SK-N-SH treated with all-trans-retinoic acid at 6 μM for 48 hours (cell line): ENCODE measurements at regions not wholly inside any gene's neighbourhood (a gene's known extent, or its start where the extent isn't known, plus 50 kb on each side); places are given as distances from the start of the nearest gene placed in this dataset.

ENCODE experiments used
- ATAC-seq: fragments of 200-7000 bp; cut with Tn5 transposase; 3 replicates; pipeline ENCODE4 v1.9.1; 2020; ENCODE audit warnings: mild to moderate bottlenecking, moderate library complexity
- BACH2 ChIP-seq: fragments of 250-450 bp; sonication (Bioruptor Pico); IDR thresholded peaks from 2 replicates; pipeline ENCODE4 v1.9.0; 2021; ENCODE audit warnings: mild to moderate bottlenecking, borderline replicate concordance
- CSDC2 ChIP-seq: fragments of 250-450 bp; sonication (Bioruptor Pico); IDR thresholded peaks from 2 replicates; pipeline ENCODE4 v1.5.0; 2020; ENCODE audit warnings: mild to moderate bottlenecking, moderate library complexity
- ESRRG ChIP-seq: fragments of 250-450 bp; sonication (Bioruptor Pico); IDR thresholded peaks from 2 replicates; pipeline ENCODE4 v1.6.1; 2021; ENCODE audit warnings: mild to moderate bottlenecking
- GLIS3 ChIP-seq: fragments of 250-450 bp; sonication (Bioruptor Pico); IDR thresholded peaks from 2 replicates; pipeline ENCODE4 v1.5.0; 2020; ENCODE audit warnings: mild to moderate bottlenecking, moderate library complexity
- ISL1 ChIP-seq: fragments of 250-450 bp; sonication (Bioruptor Pico); IDR thresholded peaks from 2 replicates; pipeline ENCODE4 v2.1.2; 2022; ENCODE audit warnings: mild to moderate bottlenecking, moderate library complexity
- OSR1 ChIP-seq: fragments of 250-450 bp; sonication (Bioruptor Pico); IDR thresholded peaks from 2 replicates; pipeline ENCODE4 v1.8.0; 2022; ENCODE audit warnings: moderate library complexity, mild to moderate bottlenecking, inconsistent platforms
- PPARA ChIP-seq: fragments of 250-450 bp; sonication (Bioruptor Pico); IDR thresholded peaks from 2 replicates; pipeline ENCODE4 v1.5.0; 2020; ENCODE audit warnings: mild to moderate bottlenecking, borderline replicate concordance
- RARB ChIP-seq: fragments of 250-450 bp; sonication (Bioruptor Pico); IDR thresholded peaks from 2 replicates; pipeline ENCODE4 v1.8.0; 2021; ENCODE audit warnings: mild to moderate bottlenecking, moderate library complexity
- SNAI2 ChIP-seq: fragments of 250-450 bp; sonication (Bioruptor Pico); IDR thresholded peaks from 2 replicates; pipeline ENCODE4 v1.5.0; 2020; ENCODE audit warnings: mild to moderate bottlenecking, moderate library complexity
- TCF4 ChIP-seq: fragments of 250-450 bp; sonication (Bioruptor Pico); IDR thresholded peaks from 2 replicates; pipeline ENCODE4 v1.8.0; 2021; ENCODE audit warnings: mild to moderate bottlenecking, moderate library complexity, borderline replicate concordance
- TOX ChIP-seq: fragments of 250-450 bp; sonication (Bioruptor Pico); IDR thresholded peaks from 2 replicates; pipeline ENCODE4 v1.8.0; 2021; ENCODE audit warnings: mild to moderate bottlenecking, moderate library complexity, borderline replicate concordance
- ZC3H10 ChIP-seq: fragments of 250-450 bp; sonication (Bioruptor Pico); IDR thresholded peaks from 2 replicates; pipeline ENCODE4 v1.5.1; 2021; ENCODE audit warnings: mild to moderate bottlenecking, moderate library complexity
- ZFP3 ChIP-seq: fragments of 250-450 bp; sonication (Bioruptor Pico); IDR thresholded peaks from 2 replicates; pipeline ENCODE4 v1.5.0; 2020; ENCODE audit warnings: mild to moderate bottlenecking, moderate library complexity
- ZFP30 ChIP-seq: fragments of 450-650 bp; formaldehyde crosslinking; IDR thresholded peaks from 2 replicates; pipeline ENCODE4 v1.5.0; 2022; ENCODE audit warnings: mild to moderate bottlenecking, moderate library complexity
- ZNF565 ChIP-seq: fragments of 450-650 bp; formaldehyde crosslinking; conservative IDR thresholded peaks from 2 replicates; pipeline ENCODE4 v1.5.0; 2020; ENCODE audit warnings: low read depth, mild to moderate bottlenecking, moderate library complexity
- ZNF70 ChIP-seq: fragments of 450-650 bp; formaldehyde crosslinking; IDR thresholded peaks from 2 replicates; pipeline ENCODE4 v1.5.0; 2020; ENCODE audit warnings: mild to moderate bottlenecking, moderate library complexity
- ZNF8 ChIP-seq: fragments of 450-650 bp; formaldehyde crosslinking; IDR thresholded peaks from 2 replicates; pipeline ENCODE4 v1.5.0; 2020; ENCODE audit warnings: mild to moderate bottlenecking, moderate library complexity
- TF ChIP-seq, protein P1 (sequence below): fragments of 250-450 bp; sonication (Bioruptor Pico); IDR thresholded peaks from 2 replicates; pipeline ENCODE4 v1.5.1; 2020; ENCODE audit warnings: low read depth, mild to moderate bottlenecking, moderate library complexity
- TF ChIP-seq, protein P2 (sequence below): fragments of 250-450 bp; sonication (Bioruptor Pico); IDR thresholded peaks from 2 replicates; pipeline ENCODE4 v1.5.1; 2021; ENCODE audit warnings: mild to moderate bottlenecking, moderate library complexity
- TF ChIP-seq, protein P3 (sequence below): fragments of 250-450 bp; sonication (Bioruptor Pico); IDR thresholded peaks from 2 replicates; pipeline ENCODE4 v1.5.0; 2020; ENCODE audit warnings: mild to moderate bottlenecking, moderate library complexity
- TF ChIP-seq, protein P4 (sequence below): fragments of 250-450 bp; sonication (Bioruptor Pico); IDR thresholded peaks from 2 replicates; pipeline ENCODE4 v1.8.0; 2021; ENCODE audit warnings: low read depth, mild to moderate bottlenecking, moderate library complexity, borderline replicate concordance
- TF ChIP-seq, protein P5 (sequence below): fragments of 250-450 bp; sonication (Bioruptor Pico); IDR thresholded peaks from 2 replicates; pipeline ENCODE4 v1.8.0; 2020; ENCODE audit warnings: mild to moderate bottlenecking, moderate library complexity, borderline replicate concordance

DNA sequence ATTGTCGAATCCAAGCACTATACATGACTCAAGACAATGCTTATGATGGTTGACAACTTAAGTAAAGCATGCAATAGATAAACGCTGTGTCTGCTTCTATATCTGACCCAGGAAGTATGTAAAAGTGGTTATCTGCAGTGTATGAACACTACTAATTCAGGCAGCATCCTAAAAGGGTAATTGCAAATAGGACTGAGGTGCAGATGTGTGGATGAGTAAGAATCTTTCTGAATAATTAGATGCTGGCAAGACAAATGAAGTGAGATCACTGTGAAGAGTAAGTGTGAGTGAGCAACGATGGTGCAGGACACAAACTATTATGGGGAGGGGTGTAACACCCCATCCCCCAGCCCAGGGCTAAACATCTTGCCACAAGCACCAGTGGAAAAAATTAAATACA lies 195.7 kb upstream of the CHRNA7 start:
- ATAC-seq, result no peak
- TF ChIP-seq ZNF565 (CRISPR knock-in tag) (no peak), ESRRG (CRISPR knock-in tag) (no peak), CSDC2 (no peak), ZFP30 (CRISPR knock-in tag) (no peak), ZNF8 (CRISPR knock-in tag) (no peak), OSR1 (CRISPR knock-in tag) (no peak), PPARA (CRISPR knock-in tag) (no peak), BACH2 (CRISPR knock-in tag) (no peak), TCF4 (CRISPR knock-in tag) (no peak), TOX (CRISPR knock-in tag) (no peak), SNAI2 (no peak), ISL1 (CRISPR knock-in tag) (no peak)
- TF ChIP-seq, protein P1, sequence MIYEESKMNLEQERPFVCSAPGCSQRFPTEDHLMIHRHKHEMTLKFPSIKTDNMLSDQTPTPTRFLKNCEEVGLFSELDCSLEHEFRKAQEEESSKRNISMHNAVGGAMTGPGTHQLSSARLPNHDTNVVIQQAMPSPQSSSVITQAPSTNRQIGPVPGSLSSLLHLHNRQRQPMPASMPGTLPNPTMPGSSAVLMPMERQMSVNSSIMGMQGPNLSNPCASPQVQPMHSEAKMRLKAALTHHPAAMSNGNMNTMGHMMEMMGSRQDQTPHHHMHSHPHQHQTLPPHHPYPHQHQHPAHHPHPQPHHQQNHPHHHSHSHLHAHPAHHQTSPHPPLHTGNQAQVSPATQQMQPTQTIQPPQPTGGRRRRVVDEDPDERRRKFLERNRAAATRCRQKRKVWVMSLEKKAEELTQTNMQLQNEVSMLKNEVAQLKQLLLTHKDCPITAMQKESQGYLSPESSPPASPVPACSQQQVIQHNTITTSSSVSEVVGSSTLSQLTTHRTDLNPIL, result no peak
- TF ChIP-seq, protein P2, sequence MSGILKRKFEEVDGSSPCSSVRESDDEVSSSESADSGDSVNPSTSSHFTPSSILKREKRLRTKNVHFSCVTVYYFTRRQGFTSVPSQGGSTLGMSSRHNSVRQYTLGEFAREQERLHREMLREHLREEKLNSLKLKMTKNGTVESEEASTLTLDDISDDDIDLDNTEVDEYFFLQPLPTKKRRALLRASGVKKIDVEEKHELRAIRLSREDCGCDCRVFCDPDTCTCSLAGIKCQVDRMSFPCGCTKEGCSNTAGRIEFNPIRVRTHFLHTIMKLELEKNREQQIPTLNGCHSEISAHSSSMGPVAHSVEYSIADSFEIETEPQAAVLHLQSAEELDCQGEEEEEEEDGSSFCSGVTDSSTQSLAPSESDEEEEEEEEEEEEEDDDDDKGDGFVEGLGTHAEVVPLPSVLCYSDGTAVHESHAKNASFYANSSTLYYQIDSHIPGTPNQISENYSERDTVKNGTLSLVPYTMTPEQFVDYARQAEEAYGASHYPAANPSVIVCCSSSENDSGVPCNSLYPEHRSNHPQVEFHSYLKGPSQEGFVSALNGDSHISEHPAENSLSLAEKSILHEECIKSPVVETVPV (CRISPR knock-in tag), result no peak

DNA sequence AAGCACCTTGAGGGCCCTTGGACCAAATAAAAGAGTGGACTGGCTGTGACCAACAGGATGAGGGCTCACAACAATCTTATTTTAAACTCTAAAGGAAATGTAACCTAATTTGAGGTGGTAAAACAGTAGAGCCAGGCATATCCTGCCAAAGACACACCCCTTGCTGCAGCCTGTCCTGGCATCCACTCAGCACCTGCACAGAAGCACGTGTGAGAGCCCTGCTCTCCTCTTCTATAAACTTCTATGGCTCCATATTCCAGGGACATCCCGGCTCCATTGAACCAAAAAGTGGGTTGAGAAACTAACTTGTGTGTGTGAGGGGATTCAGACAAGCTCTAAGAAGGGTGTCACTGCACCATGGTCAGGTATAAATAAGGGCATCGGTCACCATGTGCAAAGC lies 190.9 kb upstream of the CHRNA7 start:
- TF ChIP-seq ZNF70 (CRISPR knock-in tag), result no peak
- no peak for TF ChIP-seq ZC3H10
- TF ChIP-seq RARB (CRISPR knock-in tag), result no peak
- TF ChIP-seq, protein P3, sequence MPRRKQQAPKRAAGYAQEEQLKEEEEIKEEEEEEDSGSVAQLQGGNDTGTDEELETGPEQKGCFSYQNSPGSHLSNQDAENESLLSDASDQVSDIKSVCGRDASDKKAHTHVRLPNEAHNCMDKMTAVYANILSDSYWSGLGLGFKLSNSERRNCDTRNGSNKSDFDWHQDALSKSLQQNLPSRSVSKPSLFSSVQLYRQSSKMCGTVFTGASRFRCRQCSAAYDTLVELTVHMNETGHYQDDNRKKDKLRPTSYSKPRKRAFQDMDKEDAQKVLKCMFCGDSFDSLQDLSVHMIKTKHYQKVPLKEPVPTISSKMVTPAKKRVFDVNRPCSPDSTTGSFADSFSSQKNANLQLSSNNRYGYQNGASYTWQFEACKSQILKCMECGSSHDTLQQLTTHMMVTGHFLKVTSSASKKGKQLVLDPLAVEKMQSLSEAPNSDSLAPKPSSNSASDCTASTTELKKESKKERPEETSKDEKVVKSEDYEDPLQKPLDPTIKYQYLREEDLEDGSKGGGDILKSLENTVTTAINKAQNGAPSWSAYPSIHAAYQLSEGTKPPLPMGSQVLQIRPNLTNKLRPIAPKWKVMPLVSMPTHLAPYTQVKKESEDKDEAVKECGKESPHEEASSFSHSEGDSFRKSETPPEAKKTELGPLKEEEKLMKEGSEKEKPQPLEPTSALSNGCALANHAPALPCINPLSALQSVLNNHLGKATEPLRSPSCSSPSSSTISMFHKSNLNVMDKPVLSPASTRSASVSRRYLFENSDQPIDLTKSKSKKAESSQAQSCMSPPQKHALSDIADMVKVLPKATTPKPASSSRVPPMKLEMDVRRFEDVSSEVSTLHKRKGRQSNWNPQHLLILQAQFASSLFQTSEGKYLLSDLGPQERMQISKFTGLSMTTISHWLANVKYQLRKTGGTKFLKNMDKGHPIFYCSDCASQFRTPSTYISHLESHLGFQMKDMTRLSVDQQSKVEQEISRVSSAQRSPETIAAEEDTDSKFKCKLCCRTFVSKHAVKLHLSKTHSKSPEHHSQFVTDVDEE (CRISPR knock-in tag), result no peak
- no peak for TF ChIP-seq TCF4 (CRISPR knock-in tag)
- no peak for TF ChIP-seq ZFP3 (CRISPR knock-in tag)
- no peak for ATAC-seq

DNA sequence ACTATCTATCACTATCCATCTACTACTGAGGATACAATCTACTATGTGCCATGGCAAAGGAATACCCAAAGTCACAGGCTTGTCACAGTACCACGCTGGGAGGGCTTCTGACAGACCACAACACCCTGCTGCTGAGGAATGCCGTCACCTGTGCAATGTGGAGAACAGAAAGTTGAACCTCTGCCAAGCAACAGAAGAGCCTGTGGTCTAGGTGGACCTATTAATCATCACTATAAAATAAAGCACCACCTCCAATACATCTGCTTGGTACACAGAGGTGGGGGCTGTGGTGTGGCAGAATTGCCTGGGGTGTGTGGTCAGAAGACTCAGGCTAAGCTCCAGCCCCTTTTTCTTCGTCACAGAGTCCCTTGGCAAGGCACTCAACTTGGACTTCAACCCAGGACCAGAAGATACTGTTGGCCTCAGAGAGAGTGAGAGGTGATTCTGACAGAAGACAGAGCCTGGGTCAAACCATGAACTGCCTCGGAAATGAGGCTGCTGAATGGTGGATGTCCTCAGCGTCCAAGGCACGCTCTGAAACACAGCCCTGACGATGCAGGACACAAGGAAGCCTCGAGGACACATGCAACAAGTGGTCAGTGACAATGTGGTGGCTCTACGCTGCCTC lies 189.4 kb upstream of the CHRNA7 start:
- no peak for TF ChIP-seq PPARA (CRISPR knock-in tag)
- TF ChIP-seq, protein P1, result no peak
- TF ChIP-seq BACH2 (CRISPR knock-in tag), result no peak
- TF ChIP-seq, protein P4, sequence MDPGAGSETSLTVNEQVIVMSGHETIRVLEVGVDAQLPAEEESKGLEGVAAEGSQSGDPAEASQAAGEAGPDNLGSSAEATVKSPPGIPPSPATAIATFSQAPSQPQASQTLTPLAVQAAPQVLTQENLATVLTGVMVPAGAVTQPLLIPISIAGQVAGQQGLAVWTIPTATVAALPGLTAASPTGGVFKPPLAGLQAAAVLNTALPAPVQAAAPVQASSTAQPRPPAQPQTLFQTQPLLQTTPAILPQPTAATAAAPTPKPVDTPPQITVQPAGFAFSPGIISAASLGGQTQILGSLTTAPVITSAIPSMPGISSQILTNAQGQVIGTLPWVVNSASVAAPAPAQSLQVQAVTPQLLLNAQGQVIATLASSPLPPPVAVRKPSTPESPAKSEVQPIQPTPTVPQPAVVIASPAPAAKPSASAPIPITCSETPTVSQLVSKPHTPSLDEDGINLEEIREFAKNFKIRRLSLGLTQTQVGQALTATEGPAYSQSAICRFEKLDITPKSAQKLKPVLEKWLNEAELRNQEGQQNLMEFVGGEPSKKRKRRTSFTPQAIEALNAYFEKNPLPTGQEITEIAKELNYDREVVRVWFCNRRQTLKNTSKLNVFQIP (CRISPR knock-in tag), result no peak
- no peak for TF ChIP-seq TCF4 (CRISPR knock-in tag)
- TF ChIP-seq GLIS3, result no peak
- TF ChIP-seq ZNF565 (CRISPR knock-in tag), result no peak
- TF ChIP-seq ZFP30 (CRISPR knock-in tag), result no peak
- TF ChIP-seq, protein P2 (CRISPR knock-in tag), result no peak
- TF ChIP-seq SNAI2, result no peak
- TF ChIP-seq, protein P5, sequence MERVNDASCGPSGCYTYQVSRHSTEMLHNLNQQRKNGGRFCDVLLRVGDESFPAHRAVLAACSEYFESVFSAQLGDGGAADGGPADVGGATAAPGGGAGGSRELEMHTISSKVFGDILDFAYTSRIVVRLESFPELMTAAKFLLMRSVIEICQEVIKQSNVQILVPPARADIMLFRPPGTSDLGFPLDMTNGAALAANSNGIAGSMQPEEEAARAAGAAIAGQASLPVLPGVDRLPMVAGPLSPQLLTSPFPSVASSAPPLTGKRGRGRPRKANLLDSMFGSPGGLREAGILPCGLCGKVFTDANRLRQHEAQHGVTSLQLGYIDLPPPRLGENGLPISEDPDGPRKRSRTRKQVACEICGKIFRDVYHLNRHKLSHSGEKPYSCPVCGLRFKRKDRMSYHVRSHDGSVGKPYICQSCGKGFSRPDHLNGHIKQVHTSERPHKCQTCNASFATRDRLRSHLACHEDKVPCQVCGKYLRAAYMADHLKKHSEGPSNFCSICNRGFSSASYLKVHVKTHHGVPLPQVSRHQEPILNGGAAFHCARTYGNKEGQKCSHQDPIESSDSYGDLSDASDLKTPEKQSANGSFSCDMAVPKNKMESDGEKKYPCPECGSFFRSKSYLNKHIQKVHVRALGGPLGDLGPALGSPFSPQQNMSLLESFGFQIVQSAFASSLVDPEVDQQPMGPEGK (CRISPR knock-in tag), result no peak
- TF ChIP-seq ZFP3 (CRISPR knock-in tag), result no peak
- no peak for ATAC-seq
